NCI-H774 (cell line): ENCODE measurements at regions not wholly inside any gene's neighbourhood (a gene's known extent, or its start where the extent isn't known, plus 50 kb on each side); places are given as distances from the start of the nearest gene placed in this dataset.
"Not testable (repeated sequence)": the region's sequence is repeated elsewhere in the genome, so short reads cannot be mapped to it uniquely, and the experiment has no call there.

Experiments used
- DNase-seq: peaks from one replicate; lab custom pipeline; 2025; lab: John Stamatoyannopoulos, UW

DNA sequence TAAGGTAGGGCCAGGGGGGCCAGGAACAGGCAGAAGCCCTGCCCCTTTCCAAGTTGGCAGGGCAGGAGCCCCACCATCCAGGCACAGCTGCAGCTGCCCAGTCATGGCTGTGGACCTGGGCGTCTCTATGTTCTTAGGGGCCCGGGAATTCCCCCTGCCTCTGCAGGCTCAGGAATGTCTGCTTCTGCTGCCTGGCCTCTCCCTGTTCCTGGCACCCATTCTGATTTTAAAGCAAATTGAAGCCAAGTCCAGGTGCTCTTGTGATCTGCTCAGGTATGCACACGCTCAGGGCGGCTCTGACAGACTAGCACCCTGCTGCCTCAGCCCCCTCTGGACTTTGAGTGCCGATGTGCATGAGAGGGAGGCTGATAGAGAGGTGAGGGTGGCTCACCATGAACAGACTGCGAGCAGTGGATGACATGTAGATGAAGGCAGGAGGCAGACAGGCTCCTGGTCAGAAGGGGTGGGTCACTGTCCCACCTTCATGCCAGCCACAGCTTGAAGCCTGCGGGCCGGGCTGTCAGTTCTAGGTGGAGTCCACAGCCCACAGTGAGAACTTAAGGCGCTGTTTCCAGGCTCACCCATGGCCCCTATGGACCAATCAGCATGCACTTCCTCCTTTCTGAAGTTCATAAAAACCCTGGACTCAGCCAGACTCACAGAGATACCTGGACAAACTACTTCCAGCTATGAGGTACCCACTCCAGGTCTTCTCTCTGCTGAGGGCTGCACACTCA lies 747.8 kb upstream of the GBE1 start:
- DNase-seq = no peak

DNA sequence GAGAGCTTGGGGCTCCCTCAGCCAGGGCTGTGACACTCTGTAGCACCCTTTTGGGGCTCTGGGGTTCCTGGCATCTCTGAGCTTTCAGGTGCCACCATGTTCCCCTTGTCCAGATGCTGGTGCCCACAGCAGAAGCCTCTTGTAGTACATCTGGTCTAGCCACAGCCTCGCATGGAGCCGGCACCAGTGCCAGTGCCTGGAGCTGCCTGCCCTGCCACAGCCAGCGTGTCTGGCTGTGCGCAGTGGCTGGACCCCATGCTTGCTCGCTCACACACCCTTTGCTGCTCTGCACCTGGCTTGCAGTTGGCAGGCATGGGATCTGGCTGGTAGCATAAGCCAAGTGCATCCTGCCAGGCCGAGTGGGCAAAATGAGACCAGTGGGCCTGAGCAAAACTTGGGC lies 744.8 kb upstream of the GBE1 start:
- DNase-seq = no peak

DNA sequence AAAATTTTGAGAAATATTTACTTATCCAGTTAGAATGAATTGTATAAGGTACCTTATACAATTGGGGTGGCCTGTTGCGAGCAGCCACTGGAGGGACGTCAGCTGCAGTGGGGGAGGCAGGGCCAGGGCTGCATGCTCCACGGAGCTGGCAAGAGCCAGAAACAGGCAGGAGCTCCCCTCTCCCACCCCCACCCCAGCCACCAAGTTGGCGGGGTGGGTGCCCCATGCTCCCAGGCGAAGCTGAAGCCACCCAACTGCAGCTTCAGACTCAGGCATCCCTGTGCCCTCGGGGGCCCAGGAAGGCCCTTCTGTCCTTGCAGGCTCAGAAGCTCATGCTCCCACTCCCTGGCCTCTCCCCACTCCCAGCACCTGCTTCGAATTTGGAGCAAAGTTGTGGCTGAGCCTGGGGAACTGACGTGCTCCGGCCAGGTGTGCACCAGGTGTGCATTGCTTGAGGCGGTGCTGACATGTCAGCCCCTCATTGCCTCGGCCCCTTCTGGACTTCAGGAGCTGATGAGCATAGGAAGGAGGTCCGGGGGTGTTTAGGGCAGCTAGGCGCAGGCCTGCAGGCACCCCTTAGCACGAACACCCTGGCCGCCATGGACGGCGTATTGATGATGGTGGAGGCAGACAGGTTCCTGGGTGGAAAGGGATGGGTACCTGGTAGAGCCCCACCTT lies 743.8 kb upstream of the GBE1 start:
- no peak for DNase-seq

DNA sequence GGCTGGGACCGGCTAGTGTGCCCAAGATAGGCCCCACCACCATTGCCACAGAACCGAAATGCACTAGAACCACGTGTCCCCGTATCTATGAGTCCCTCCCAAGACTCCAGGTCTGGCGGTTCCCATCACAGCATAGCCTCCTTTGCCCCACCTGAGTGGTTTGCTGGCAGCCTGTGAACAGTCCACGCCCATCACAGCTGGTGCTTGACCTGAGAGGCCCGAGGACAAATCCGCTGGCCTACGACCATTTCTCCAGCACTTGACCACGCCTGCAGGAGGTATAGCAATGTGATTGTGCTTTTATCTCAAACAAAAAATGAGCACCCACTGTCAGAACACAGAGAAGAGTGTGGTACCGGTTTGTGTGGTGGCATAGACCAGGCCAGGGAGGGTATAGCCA lies 736.7 kb upstream of the GBE1 start:
- no peak for DNase-seq

DNA sequence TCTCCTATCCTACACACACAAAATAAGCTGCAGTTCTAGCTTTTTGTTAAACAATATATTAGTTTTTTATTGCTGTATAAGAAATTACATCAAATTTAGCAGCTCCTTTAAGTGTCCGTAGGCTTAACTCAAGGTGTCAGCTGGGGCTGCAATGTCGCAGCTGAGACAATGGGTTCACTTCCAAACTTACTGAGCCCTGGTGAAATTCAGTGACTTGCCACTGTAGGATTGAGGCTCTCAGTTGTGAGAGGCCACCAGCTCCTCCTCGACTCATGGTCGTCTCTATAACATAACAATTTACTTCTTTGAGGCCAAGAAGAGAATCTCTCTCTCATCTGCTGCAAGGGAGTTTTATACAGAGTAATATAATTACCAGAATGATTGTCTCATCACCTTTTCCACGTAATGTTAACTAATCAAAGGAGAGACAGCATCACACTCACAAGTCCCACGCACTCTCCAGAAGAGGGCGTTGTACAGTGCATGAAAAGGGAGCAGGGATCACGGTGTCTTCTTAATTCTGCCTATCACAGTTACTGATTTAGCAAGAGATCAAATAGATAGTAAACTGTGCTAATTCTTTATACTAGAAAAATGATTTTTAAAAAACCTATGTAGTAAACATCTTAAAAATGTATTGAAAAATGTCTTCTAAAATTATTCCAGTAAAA lies 735.6 kb upstream of the GBE1 start:
- no peak for DNase-seq

DNA sequence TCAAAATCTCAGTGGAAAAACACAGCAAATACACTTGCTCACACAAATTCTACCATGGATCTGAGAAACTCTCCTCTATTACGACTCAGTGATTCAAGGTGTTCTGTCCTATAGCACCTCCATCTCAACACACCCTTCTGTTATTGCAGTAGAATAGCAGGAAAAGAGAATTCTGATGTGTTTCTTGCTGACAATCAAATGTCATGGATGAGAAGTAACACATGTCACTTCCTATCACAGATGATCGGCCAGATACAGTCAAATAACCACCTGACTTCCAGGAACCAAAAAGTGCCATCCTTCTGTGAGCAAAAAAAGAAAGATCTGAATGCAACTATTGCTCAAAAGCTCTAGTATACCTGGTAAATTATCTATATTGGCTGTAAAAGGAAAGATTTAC lies 734.2 kb upstream of the GBE1 start:
- DNase-seq = no peak

DNA sequence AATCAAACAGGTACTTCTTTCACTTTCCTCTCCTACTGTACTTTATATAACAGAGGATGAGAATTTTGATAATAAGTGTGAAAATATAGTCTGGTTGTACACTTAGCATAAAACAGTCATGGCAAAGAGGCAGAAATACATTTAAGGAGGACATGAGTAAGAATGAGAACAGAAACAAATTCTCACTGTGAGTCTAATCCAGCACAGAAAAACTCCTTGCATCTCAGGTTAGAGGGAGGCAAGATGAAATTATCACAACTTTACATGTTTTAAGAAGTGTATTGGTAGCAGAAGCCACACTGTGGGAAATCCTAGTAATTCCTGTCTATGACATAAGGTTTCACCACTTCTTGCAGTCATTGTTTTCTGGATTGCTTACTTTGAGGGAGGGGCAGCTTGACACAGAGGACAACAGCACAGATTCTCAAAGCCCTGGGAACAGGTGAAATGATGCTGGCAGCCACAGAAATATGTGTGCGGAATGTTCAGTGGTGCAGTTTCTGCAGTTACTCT lies 733.6 kb upstream of the GBE1 start:
- no peak for DNase-seq

DNA sequence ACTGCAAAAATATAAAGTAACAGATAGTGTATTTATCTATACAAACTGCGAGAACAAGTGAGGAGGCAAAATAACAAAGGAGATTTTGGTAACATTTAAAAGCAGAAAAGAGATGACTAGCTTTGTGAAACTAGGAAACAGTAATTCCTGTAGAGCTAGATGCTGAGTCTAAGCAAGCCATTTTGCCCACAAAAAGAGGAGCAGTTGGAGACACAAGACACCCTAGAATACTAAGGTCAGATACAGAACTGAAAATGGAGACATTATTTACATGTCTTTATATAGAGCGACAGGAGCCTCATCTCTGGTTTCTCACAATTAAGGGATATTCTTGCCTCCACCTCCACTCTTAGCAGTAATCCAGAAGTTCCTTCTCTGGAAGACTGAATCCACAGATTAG lies 732.4 kb upstream of the GBE1 start:
- no peak for DNase-seq

DNA sequence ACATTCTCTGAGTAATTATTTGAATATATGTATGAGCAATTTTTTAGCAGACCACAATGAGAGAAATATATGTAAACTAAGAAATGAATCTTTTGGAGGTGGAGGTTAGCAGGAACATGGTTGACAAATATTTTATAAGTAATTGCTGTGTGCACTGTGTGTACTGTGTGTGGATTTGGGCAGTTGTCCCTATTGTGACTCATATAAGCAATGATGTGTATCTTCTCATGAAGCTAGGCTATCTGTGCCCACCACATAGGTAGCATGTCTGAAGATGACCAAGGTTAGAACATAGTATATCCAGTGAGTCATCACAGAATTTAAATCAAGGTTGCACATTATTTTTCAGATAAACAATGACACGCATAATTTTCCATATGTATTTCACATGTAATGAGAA lies 713.9 kb upstream of the GBE1 start:
- DNase-seq = no peak

DNA sequence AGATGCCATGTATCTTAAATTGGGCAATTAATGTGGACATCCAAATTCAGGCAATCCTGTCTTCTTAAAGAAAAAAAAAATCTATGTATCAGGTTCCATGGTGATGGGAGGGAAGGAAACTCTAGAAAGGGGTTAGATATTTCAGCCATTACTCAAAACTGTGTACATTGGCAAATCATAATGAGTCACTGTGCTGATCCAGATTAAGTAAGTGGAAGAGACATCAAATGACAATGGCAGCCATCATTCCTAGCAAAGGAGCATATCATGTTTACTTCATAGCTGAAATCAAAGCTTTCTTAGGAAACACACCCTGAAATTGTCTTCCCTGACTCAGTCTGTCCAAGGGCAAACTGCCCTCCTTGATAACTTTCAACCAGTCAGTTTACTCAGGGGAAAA lies 713.3 kb upstream of the GBE1 start:
- DNase-seq = no peak

DNA sequence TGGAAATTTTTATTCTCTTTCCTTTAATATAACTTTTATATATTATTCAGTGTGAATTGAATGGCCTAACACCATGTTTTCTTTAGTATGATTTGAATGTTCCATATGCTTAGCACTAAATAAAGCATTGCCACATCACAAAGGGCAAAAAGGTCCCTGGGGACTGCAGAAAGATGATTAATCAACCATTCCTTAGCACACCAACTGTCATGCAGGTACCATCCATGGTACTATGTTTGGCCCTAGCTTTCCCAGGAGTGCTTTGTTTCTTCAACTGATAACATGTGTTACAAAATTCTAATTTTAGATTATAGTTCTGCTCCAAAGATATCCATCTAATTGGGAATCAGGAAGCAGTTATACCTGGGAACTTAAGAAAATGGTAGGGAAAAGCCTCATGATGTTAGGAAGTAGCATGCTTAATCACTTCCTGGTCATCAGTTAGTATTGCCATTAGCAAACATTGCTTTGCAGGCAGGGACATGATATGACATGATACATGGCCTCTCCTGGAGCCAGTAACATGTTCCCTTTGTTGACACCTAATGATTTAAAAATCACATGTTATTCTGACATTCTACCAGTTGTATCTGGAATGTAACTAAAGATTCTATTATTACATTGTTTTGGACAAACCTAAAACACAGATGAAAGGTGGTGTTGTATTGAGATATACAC lies 712.6 kb upstream of the GBE1 start:
- no peak for DNase-seq

DNA sequence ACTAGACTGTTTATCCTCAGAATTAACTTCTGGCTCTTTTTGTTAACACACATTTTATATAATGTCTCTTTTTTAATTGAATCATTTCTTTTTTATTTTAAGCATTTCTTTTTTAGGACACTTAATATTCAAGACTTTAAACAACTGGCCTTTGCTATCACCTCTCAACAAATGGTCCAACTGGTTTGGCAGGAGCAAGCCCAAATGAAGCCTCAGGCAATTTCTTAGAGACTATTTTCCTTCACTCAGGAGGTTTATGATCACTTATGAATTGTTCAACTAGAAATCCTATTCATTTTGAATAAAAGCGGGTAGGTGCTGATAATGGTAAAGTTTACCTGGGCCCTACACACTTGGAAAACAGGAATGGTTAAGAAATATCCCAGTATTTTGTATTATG lies 705.6 kb upstream of the GBE1 start:
- DNase-seq = no peak

DNA sequence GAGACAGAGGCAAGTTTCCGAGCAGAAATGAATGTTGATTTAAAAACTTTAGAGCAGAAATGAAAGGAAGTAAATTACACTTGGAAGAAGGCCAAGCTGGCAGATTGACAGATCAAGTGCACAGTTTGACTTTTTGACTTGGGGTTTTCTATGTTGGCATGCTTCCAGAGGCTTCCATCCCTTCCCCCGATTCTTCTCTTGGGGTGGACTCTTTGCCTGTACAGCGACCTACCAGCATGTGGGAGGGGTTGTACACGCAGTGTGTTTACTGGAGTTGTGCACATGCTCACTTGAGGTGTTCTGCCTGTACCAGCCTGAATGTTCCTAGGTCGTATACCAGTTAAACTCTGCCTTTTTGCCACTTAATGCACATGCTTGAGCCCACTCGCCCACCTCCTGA lies 701.5 kb upstream of the GBE1 start:
- DNase-seq = no peak

DNA sequence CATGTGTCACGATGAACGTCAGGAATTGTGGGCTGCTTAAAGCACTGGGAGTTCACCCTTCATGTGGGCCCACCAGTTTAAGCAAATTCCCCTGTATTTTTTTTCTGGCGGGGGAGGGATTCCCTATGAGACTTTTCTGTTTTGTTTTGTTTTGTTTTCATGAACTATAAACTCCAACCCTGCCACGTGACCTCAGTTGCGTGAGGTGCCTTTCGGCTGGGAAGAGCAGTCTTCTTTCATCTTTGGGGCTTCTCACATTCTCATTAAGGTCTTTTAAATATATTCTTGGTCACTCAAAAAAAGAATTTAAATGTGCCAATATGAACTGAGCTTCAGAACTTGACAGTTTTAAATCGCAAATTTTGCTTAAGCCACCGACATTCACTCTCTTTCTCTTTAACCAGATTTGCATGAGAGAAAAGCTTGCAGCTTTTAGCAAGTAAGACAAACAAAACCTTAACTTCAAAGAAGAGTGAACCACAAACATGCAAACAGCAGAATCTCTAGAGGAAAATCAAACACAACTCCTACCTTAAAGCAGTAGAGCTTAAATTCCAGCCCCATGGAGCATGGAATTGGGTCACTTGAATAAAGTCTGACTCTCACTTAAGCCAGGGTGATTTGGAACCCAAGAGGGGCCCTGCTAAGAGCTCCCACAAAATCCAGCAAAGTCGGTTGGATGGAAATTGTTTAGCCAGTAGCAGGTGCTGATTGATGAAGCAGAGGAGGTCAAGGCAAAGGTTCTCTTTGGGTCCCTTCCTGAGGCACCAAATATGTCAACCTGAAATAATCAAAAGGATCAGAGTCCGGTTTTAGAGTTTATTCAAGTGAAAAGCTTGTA lies 699.8 kb upstream of the GBE1 start:
- DNase-seq = no peak

DNA sequence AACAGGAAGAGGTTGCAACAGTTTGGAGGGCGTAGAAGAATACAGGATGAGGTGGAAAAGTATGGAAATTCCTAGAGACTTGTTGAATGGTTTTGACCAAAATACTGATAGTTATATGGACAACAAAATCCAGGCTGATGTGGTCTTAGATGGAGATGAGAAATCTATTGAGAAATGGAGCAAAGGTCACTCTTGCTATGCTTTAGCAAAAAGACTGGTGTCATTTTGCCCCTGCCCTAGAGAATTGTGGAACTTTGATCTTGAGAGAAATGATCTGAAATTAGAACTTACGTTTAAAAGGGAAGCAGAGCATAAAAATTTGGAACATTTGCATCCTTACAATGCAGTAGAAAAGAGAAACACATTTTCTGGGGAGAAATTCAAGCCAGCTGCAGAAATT lies 686.9 kb upstream of the GBE1 start:
- no peak for DNase-seq

DNA sequence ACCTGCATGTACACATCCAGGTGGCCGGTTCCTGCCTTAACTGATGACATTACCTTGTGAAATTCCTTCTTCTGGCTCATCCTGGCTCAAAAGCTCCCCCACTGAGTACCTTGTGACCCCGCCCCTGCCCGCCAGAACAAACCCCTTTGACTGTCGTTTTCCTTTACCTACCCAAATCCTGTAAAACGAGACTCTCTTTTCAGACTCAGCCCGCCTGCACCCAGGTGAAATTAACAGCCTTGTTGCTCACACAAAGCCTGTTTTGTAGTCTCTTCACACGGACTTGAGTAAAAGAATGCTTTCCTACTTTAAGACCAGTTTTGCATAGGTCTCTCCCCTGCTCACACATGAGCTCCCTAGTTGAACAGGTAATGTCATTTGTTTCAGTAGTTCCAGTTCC lies 667.4 kb upstream of the GBE1 start:
- DNase-seq = not testable (repeated sequence)

DNA sequence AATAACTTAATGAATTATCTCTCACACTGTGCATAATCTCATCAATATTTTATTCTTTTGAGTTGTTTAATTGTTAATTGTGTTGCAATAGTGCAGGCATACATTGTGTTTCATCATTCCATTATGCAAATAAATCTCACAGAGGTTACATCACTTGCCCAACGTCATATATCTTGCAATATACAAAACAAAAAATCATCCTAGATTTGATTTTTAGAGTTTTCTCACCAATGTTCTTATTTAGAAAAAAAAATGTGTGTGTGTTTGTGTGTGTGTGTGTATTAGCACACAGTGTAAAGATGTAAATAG lies 662.5 kb upstream of the GBE1 start:
- DNase-seq = no peak

DNA sequence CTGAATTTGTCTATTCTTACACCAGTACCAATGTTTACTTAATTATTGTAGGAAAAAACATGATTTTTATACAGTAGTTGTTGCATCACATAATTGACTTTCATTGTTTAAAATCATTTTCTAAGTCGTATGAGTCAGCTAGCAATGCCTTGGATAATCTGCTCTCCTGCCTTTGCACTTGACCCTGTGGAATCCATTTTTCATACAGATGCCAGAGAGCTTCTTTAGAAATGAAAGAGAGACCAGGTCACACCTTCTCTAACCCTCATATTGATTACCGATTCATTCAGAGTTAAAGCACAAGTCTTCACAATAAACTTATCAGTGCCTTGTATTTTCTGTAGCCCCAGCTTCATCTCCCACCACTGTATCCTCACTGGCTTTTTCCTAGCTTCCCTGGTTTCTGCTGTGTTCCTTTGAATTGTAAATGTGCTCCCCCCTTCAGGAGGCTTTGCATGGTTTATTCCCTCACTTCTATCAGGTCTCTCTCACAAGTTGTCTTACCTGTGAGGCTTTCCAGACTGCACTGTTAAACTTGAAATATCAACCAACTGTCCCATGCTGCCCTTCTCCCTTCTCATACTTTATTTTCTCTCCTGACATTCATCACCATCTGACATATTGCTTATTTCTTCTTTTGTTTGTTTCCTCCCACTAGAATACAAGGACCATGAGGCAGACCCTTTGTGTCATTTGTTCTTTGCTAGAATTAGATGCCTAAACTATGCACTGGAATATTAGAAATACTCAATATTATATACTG lies 662.0 kb upstream of the GBE1 start:
- no peak for DNase-seq

DNA sequence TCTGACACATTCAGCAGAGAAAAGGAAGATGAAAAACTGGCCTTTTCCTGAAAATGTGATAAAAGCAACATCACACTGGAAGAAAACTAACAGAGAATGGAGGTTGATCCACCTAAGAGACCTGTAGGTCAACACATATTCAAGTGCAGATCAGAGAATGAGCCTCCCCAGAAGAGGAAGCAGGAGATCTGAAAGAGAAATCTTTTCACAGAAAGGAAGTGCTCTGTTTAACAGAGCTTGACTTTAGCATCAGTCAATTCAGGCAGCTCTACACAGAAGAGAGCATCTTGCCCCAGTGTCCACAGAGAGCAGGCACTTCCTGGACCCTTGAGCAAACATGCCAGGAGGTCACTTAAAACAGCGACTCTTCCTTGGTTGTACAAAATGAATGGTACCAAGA lies 655.4 kb upstream of the GBE1 start:
- DNase-seq = no peak

DNA sequence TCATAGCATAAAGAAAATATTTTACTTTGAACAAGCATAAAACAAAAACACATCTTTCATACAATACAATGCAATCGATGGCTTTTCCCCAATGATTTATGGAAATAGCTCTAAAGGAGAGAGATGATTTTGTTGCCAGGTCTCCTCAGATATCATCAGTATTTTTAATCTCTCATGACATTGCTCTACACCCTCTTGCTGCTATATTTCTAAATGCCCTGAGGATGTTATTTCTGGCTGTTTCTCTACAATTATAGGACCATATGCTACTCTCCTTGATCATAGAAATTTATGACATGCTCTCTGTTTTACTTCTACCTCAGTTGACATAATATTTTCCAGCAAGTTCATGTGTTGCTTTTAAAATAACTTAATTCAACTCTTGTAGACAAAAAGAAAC lies 654.9 kb upstream of the GBE1 start:
- no peak for DNase-seq

DNA sequence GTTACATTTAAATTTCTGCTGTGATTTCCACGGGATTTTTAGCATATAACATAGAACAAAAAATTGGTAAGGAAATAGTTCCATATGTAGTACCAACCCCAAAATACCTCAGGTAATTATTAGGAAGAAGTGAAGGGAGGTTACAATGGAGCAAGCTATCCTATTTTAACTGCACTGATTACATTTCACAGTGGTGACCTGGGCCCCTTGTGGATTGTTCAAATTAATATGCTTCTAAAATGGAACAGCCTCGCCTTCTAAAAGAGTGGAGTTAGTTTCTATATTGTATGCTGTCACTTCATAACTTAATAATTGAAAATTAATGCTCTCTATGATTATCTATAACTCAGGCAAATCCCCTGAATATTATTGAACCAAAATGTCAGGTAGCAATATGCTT lies 651.7 kb upstream of the GBE1 start:
- no peak for DNase-seq
